ENCODE measurements at regions not wholly inside any gene's neighbourhood (a gene's known extent, or its start where the extent isn't known, plus 50 kb on each side); places are given as distances from the start of the nearest gene placed in this dataset.

- Histone ChIP-seq H3K27ac (no peak overlapping the region), H3K4me3 (no peak overlapping the region), H3K36me3 (no peaks in the 10 kb centered on the region), H3K9me3 (no peaks in the 10 kb centered on the region), H3K4me1 (ENCODE audit: insufficient read depth) (no peaks in the 10 kb centered on the region), H3K27me3 (no peaks in the 10 kb centered on the region)
- intact Hi-C loops (cut with DNase I) = no loop called here
- TF ChIP-seq EP300 (IDR thresholded peaks at IDR 0.05) (no peak), POLR2A (IDR thresholded peaks at IDR 0.05) (no peak), CTCF (IDR thresholded peaks at IDR 0.05) (no peak)
- DNase-seq = no peak
Measured at GRCh38 chr10:55002420-55002819, 201.4 kb upstream of the PCDH15 start.

- WGBS, 3 donors = 78 to 92% (median 89%) methylated on average over 1 of the region's 1 CpG
- intact Hi-C loops (cut with DNase I) = no loop called here
- Histone ChIP-seq H3K4me1 (ENCODE audit: insufficient read depth) (no peaks in the 10 kb centered on the region), H3K36me3 (no peaks in the 10 kb centered on the region), H3K27ac (no peak overlapping the region), H3K4me3 (no peak overlapping the region), H3K9me3 (no peaks in the 10 kb centered on the region), H3K27me3 (no peaks in the 10 kb centered on the region)
- no peak for DNase-seq
- no peak for TF ChIP-seq POLR2A (IDR thresholded peaks at IDR 0.05)
- TF ChIP-seq EP300 (IDR thresholded peaks at IDR 0.05) = no peak
- no peak for TF ChIP-seq CTCF (IDR thresholded peaks at IDR 0.05)
Measured at GRCh38 chr10:55001422-55001821, 200.4 kb upstream of the PCDH15 start.

- no peaks in the 10 kb centered on the region for H3K27me3 ChIP-seq
- no peaks in the 10 kb centered on the region for H3K9me3 ChIP-seq
- TF ChIP-seq EP300 (IDR thresholded peaks at IDR 0.05) = no peak
- WGBS, 3 donors = 81 to 88% (median 85%) methylated on average over 2 of the region's 2 CpGs
- no peaks in the 10 kb centered on the region for H3K4me1 ChIP-seq (ENCODE audit: insufficient read depth)
- H3K36me3 ChIP-seq = no peaks in the 10 kb centered on the region
- H3K4me3 ChIP-seq = no peak overlapping the region
- H3K27ac ChIP-seq = no peak overlapping the region
- no peak for DNase-seq
- intact Hi-C loops (cut with DNase I) = no loop called here
Measured at GRCh38 chr10:54993148-54993547, 192.1 kb upstream of the PCDH15 start.

- 22 to 29% (median 29%) methylated on average over 1 of the region's 1 CpG for WGBS, 3 donors
- TF ChIP-seq EP300 (IDR thresholded peaks at IDR 0.05) (no peak), CTCF (IDR thresholded peaks at IDR 0.05) (no peak), POLR2A (IDR thresholded peaks at IDR 0.05) (no peak)
- no peaks in the 10 kb centered on the region for H3K27me3 ChIP-seq
- no peaks in the 10 kb centered on the region for H3K4me1 ChIP-seq (ENCODE audit: insufficient read depth)
- H3K4me3 ChIP-seq = no peak overlapping the region
- no peaks in the 10 kb centered on the region for H3K36me3 ChIP-seq
- no peaks in the 10 kb centered on the region for H3K9me3 ChIP-seq
- intact Hi-C loops (cut with DNase I) = no loop called here
- no peak for DNase-seq
- H3K27ac ChIP-seq = no peak overlapping the region
Measured at GRCh38 chr10:54985732-54986131, 184.7 kb upstream of the PCDH15 start.

- Histone ChIP-seq H3K4me3 (no peak overlapping the region), H3K4me1 (ENCODE audit: insufficient read depth) (no peaks in the 10 kb centered on the region), H3K27ac (no peak overlapping the region), H3K36me3 (no peaks in the 10 kb centered on the region), H3K9me3 (no peaks in the 10 kb centered on the region), H3K27me3 (no peaks in the 10 kb centered on the region)
- TF ChIP-seq EP300 (IDR thresholded peaks at IDR 0.05) (no peak), POLR2A (IDR thresholded peaks at IDR 0.05) (no peak), CTCF (IDR thresholded peaks at IDR 0.05) (no peak)
- DNase-seq = no peak
- intact Hi-C loops (cut with DNase I) = no loop called here
Measured at GRCh38 chr10:54983255-54983654, 182.2 kb upstream of the PCDH15 start.

All from ovary (tissue), 7 donors.